ENCODE measurements at regions not wholly inside any gene's neighbourhood (a gene's known extent, or its start where the extent isn't known, plus 50 kb on each side); places are given as distances from the start of the nearest gene placed in this dataset.

- H2AFZ ChIP-seq (ENCODE audit: low read length): no peak overlapping the region
- H3T11ph ChIP-seq (ENCODE audit: low read length): no peak overlapping the region
- no peak overlapping the region for H3K56ac ChIP-seq (ENCODE audit: insufficient read length, low read depth, low read length)
- no peak overlapping the region for H2BK120ac ChIP-seq (ENCODE audit: low read depth, low read length, poor library complexity, severe bottlenecking)
- H3K9ac ChIP-seq (ENCODE audit: extremely low read depth, insufficient read length, low read length): no peak overlapping the region
- no peak overlapping the region for H4K5ac ChIP-seq (ENCODE audit: insufficient read length, low read depth, low read length)
- H4K8ac ChIP-seq (replicated peaks; ENCODE audit: insufficient read length, low read depth, low read length): no peak overlapping the region
- Mint-ChIP-seq H3K27me3 (ENCODE audit: low read depth) (peaks cover 11% of the 10 kb centered on the region), H3K4me3 (no peak overlapping the region), H3K27ac (no peak overlapping the region), H3K9me3 (no peaks in the 10 kb centered on the region; a peak in 1 of 5 replicates), H3K36me3 (ENCODE audit: insufficient read depth in 1 of 3, low read depth in 3 of 3) (no peaks in the 10 kb centered on the region; a peak in 1 of 7 replicates), H3K4me1 (peaks cover 17 to 20% of the 10 kb centered on the region in 2 experiments)
- H3K27me3 ChIP-seq (ENCODE audit: insufficient read depth, low read length): no peaks in the 10 kb centered on the region
- H3K4me2 ChIP-seq (ENCODE audit: insufficient read depth, insufficient read length, low read length): no peak overlapping the region
- H3K79me1 ChIP-seq (ENCODE audit: insufficient read depth, low read depth, low read length, poor library complexity, severe bottlenecking): no peaks in the 10 kb centered on the region
- no peak overlapping the region for H3K27ac ChIP-seq (ENCODE audit: insufficient read length, low read depth, low read length)
- TF ChIP-seq, protein P1, sequence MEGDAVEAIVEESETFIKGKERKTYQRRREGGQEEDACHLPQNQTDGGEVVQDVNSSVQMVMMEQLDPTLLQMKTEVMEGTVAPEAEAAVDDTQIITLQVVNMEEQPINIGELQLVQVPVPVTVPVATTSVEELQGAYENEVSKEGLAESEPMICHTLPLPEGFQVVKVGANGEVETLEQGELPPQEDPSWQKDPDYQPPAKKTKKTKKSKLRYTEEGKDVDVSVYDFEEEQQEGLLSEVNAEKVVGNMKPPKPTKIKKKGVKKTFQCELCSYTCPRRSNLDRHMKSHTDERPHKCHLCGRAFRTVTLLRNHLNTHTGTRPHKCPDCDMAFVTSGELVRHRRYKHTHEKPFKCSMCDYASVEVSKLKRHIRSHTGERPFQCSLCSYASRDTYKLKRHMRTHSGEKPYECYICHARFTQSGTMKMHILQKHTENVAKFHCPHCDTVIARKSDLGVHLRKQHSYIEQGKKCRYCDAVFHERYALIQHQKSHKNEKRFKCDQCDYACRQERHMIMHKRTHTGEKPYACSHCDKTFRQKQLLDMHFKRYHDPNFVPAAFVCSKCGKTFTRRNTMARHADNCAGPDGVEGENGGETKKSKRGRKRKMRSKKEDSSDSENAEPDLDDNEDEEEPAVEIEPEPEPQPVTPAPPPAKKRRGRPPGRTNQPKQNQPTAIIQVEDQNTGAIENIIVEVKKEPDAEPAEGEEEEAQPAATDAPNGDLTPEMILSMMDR (conservative IDR thresholded peaks at IDR 0.05): peak; percentile 90
- H2BK15ac ChIP-seq (ENCODE audit: low read depth, low read length): no peak overlapping the region
- H3K23ac ChIP-seq (ENCODE audit: insufficient read length, low read depth, low read length): no peak overlapping the region
- no peaks in the 10 kb centered on the region for H3K9me3 ChIP-seq (ENCODE audit: control insufficient read depth, low read depth, low read length)
- no peak overlapping the region for H2AK5ac ChIP-seq (ENCODE audit: insufficient read length, low read length)
- H2BK5ac ChIP-seq (ENCODE audit: insufficient read length, low read length): no peak overlapping the region
- H2BK12ac ChIP-seq (ENCODE audit: insufficient read length, low read depth, low read length): no peak overlapping the region
- H3K14ac ChIP-seq (ENCODE audit: insufficient read depth, low read length): no peak overlapping the region
- H3K4ac ChIP-seq (ENCODE audit: low read depth, low read length): no peak overlapping the region
- H4K91ac ChIP-seq (ENCODE audit: insufficient read length, low read depth, low read length): no peak overlapping the region
- DNase-seq: peak; percentile 69
- H2BK20ac ChIP-seq (ENCODE audit: low read depth, low read length, poor library complexity, severe bottlenecking): no peak overlapping the region
- WGBS (ENCODE audit: extremely low coverage, insufficient read length, low lambda C conversion rate): no CpG with 5 or more reads among the region's 23 CpGs
- H3K4me1 ChIP-seq (ENCODE audit: insufficient read depth, low read length): peaks cover 7% of the 10 kb centered on the region; the same call in 1 of the 2 replicates
- H3K23me2 ChIP-seq (ENCODE audit: insufficient read length, low read depth, low read length, poor library complexity, severe bottlenecking): no peaks in the 10 kb centered on the region
- no peaks in the 10 kb centered on the region for H3K79me2 ChIP-seq (ENCODE audit: insufficient read depth, low read length)
- H4K20me1 ChIP-seq (ENCODE audit: control insufficient read depth, insufficient read depth, insufficient read length): no peaks in the 10 kb centered on the region
- no peak overlapping the region for H3K18ac ChIP-seq (ENCODE audit: insufficient read length, low read depth, low read length)
Observed at GRCh38 chr2:30026091-30027055, 105.0 kb upstream of the ALK start.
